ENCODE measurements at regions not wholly inside any gene's neighbourhood (a gene's known extent, or its start where the extent isn't known, plus 50 kb on each side); places are given as distances from the start of the nearest gene placed in this dataset.

DNA sequence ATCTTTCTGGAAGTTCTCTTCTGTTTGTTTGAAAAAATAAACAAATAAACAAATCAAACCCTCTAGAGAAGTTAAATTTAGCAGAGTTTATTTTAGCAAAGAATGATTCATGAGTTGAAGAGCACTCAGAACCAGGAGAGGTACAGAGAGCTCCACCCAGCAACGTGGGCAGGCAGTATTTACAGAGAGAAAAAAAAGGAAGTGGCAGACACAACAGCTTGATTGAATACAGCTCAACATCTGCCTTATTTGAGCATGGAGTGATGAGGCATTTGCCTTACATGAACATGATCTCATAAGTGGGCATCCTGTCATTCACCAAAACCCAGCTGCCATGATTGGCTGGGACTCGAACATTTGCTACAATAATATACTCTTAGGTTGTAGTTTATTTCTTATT is 381.6 kb upstream of the ADAMTS16 start:
- TF ChIP-seq, protein P1, sequence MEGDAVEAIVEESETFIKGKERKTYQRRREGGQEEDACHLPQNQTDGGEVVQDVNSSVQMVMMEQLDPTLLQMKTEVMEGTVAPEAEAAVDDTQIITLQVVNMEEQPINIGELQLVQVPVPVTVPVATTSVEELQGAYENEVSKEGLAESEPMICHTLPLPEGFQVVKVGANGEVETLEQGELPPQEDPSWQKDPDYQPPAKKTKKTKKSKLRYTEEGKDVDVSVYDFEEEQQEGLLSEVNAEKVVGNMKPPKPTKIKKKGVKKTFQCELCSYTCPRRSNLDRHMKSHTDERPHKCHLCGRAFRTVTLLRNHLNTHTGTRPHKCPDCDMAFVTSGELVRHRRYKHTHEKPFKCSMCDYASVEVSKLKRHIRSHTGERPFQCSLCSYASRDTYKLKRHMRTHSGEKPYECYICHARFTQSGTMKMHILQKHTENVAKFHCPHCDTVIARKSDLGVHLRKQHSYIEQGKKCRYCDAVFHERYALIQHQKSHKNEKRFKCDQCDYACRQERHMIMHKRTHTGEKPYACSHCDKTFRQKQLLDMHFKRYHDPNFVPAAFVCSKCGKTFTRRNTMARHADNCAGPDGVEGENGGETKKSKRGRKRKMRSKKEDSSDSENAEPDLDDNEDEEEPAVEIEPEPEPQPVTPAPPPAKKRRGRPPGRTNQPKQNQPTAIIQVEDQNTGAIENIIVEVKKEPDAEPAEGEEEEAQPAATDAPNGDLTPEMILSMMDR (IDR thresholded peaks at IDR 0.05): no peak
- no peak for TF ChIP-seq POLR2A (IDR thresholded peaks at IDR 0.05)

Measured in esophagus squamous epithelium (tissue), 4 donors.